H1 (cell line): ENCODE measurements at regions not wholly inside any gene's neighbourhood (a gene's known extent, or its start where the extent isn't known, plus 50 kb on each side); places are given as distances from the start of the nearest gene placed in this dataset.

Experiments
- ATF2 ChIP-seq: IDR thresholded peaks from 2 replicates; pipeline ENCODE4 v1.6.1; 2012; ENCODE audit warnings: low read length, inconsistent platforms
- CEBPB ChIP-seq: IDR thresholded peaks from 2 replicates; pipeline ENCODE4 v1.6.1; 2012; ENCODE audit warnings: low read depth, low read length
- E2F6 ChIP-seq: IDR thresholded peaks from 2 replicates; pipeline ENCODE4 v1.6.1; 2012; ENCODE audit warnings: inconsistent platforms
- JUN ChIP-seq: IDR thresholded peaks from 2 replicates; pipeline ENCODE4 v1.6.1; 2011; ENCODE audit warnings: low read depth, mild to moderate bottlenecking, improper control_type of control experiment, low read length
- SIX5 ChIP-seq: IDR thresholded peaks from 2 replicates; pipeline ENCODE4 v1.6.1; 2011; ENCODE audit warnings: mild to moderate bottlenecking, low read depth, low read length
- SUZ12 ChIP-seq: fragments of 200-600 bp; sonication (generic); IDR thresholded peaks from 2 replicates; pipeline ENCODE4 v1.6.1; 2012; ENCODE audit warnings: mild to moderate bottlenecking, inconsistent platforms, low read length, moderate library complexity, mixed read lengths
- TF ChIP-seq, protein P1 (sequence below): fragments of 300-600 bp; sonication (generic); IDR thresholded peaks from 2 replicates; pipeline ENCODE4 v1.7.1; 2012; ENCODE audit warnings: low read length, moderate library complexity, mild to moderate bottlenecking, inconsistent platforms; ENCODE audit not compliant: insufficient replicate concordance

- TF ChIP-seq, protein P1, sequence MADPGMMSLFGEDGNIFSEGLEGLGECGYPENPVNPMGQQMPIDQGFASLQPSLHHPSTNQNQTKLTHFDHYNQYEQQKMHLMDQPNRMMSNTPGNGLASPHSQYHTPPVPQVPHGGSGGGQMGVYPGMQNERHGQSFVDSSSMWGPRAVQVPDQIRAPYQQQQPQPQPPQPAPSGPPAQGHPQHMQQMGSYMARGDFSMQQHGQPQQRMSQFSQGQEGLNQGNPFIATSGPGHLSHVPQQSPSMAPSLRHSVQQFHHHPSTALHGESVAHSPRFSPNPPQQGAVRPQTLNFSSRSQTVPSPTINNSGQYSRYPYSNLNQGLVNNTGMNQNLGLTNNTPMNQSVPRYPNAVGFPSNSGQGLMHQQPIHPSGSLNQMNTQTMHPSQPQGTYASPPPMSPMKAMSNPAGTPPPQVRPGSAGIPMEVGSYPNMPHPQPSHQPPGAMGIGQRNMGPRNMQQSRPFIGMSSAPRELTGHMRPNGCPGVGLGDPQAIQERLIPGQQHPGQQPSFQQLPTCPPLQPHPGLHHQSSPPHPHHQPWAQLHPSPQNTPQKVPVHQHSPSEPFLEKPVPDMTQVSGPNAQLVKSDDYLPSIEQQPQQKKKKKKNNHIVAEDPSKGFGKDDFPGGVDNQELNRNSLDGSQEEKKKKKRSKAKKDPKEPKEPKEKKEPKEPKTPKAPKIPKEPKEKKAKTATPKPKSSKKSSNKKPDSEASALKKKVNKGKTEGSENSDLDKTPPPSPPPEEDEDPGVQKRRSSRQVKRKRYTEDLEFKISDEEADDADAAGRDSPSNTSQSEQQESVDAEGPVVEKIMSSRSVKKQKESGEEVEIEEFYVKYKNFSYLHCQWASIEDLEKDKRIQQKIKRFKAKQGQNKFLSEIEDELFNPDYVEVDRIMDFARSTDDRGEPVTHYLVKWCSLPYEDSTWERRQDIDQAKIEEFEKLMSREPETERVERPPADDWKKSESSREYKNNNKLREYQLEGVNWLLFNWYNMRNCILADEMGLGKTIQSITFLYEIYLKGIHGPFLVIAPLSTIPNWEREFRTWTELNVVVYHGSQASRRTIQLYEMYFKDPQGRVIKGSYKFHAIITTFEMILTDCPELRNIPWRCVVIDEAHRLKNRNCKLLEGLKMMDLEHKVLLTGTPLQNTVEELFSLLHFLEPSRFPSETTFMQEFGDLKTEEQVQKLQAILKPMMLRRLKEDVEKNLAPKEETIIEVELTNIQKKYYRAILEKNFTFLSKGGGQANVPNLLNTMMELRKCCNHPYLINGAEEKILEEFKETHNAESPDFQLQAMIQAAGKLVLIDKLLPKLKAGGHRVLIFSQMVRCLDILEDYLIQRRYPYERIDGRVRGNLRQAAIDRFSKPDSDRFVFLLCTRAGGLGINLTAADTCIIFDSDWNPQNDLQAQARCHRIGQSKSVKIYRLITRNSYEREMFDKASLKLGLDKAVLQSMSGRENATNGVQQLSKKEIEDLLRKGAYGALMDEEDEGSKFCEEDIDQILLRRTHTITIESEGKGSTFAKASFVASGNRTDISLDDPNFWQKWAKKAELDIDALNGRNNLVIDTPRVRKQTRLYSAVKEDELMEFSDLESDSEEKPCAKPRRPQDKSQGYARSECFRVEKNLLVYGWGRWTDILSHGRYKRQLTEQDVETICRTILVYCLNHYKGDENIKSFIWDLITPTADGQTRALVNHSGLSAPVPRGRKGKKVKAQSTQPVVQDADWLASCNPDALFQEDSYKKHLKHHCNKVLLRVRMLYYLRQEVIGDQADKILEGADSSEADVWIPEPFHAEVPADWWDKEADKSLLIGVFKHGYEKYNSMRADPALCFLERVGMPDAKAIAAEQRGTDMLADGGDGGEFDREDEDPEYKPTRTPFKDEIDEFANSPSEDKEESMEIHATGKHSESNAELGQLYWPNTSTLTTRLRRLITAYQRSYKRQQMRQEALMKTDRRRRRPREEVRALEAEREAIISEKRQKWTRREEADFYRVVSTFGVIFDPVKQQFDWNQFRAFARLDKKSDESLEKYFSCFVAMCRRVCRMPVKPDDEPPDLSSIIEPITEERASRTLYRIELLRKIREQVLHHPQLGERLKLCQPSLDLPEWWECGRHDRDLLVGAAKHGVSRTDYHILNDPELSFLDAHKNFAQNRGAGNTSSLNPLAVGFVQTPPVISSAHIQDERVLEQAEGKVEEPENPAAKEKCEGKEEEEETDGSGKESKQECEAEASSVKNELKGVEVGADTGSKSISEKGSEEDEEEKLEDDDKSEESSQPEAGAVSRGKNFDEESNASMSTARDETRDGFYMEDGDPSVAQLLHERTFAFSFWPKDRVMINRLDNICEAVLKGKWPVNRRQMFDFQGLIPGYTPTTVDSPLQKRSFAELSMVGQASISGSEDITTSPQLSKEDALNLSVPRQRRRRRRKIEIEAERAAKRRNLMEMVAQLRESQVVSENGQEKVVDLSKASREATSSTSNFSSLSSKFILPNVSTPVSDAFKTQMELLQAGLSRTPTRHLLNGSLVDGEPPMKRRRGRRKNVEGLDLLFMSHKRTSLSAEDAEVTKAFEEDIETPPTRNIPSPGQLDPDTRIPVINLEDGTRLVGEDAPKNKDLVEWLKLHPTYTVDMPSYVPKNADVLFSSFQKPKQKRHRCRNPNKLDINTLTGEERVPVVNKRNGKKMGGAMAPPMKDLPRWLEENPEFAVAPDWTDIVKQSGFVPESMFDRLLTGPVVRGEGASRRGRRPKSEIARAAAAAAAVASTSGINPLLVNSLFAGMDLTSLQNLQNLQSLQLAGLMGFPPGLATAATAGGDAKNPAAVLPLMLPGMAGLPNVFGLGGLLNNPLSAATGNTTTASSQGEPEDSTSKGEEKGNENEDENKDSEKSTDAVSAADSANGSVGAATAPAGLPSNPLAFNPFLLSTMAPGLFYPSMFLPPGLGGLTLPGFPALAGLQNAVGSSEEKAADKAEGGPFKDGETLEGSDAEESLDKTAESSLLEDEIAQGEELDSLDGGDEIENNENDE = no peak
- no peak for TF ChIP-seq CEBPB
- no peak for TF ChIP-seq SUZ12
- TF ChIP-seq E2F6 = no peak
- TF ChIP-seq ATF2 = no peak
- TF ChIP-seq SIX5 = no peak
- no peak for TF ChIP-seq JUN
These were observed 450.1 kb downstream of the BMP2 start (continued) for GRCh38 chr20:7217606-7218005.
